8988T (cell line): ENCODE measurements at regions not wholly inside any gene's neighbourhood (a gene's known extent, or its start where the extent isn't known, plus 50 kb on each side); places are given as distances from the start of the nearest gene placed in this dataset.

ENCODE experiments used
- DNase-seq: peaks from one replicate; pipeline ENCODE4 v3.0.0; 2011

DNA sequence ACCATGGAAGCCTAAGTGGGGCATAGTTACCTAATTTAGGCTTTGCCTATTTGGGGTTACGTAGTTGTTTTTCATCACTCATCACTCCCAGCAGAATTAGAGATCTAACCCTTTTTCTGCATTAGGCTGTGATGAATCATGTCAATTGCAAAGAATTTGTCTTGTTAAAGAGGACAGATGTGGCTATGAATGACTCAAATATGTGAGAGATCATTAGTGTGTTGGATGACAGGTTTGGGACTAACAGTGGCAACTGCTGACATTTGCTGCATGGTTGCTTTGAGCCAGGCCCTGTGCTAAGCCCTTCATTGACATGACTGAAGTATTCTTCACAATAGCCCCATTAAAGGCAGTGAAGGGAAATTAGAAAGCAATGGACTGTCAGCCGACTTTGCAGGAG, 83.4 kb upstream of the BMPER start:
- no peak for DNase-seq

DNA sequence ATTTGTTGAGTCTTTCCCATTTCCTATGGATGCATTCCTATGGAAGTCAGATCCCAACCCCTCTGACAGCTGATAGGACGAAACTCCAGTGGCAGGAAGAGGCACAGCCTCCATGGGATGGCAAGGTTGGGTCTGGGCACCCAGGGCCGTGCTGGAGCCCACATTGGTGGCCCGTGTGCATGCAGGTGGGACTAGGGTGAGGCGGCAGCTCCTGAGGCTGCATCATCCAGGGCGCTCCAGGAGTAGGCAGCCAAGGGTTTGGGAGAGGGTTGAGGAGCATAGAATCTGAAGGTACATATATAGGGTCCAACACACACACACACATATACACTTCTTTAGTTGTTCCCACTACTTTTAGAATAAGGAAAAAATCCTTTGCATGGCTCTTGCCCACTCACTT, 81.4 kb upstream of the BMPER start:
- no peak for DNase-seq

DNA sequence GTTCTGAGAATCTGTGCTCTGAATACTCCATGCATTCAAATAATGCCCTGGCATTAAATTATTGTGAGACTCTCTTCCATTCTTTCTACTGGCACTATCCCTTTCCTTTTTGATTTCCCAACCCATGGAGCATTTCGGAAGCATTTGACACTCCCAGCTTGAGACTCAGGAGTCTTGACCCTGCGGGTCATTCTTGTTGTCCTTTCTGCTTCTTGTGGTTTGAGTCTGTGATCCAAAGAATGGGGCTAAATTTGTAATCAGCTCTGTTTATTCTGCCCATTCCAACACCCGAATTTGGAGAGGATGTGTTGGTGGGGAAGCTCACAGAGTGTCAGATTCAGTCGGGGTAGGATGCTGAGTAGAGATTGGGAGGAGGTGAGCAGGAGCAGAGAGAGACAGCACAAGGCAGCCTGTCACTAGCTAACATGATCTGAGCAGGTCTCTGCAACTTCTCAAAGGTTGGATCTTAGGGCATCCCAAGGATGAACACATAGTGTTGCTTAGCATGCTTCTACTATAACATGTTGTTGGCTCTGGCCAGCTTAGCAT, 80.4 kb upstream of the BMPER start:
- DNase-seq: no peak

DNA sequence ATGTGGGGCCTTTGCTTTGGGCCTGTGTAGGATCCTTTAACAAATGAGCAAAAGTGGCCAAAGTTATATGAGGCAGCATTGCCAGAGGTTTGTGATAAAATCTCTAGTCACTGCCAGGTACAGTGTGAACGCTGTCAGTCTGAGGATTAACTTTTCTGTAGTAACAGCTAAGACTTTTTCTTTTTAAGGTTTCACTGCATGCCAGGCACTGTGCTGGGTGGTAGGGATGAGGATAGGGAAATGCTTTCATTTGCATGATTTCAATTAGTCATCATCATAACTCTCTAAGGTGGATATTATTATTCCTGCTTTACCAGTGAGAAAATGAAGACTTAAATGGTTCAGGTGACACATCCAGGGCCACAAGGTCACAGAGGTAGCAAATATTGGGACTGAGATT, 79.7 kb upstream of the BMPER start:
- no peak for DNase-seq

DNA sequence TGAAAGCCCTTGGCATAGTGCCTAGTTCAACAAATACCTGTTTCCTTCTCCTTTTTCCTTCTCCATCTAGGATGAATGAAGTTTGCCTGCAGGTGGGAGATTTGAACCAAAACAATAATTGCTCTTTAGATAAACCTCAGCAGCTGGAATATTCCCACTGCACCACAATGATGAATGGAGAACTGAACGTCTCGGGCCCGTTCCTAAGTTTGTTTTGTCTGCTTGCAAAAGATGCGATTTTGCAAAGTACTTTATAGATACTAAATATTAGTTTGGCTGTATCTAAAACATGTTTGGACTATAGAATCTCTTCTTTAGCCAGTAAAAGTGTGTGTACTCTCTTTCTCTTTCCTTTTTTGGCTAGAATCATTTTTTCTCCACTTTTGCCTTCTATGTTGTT, 75.8 kb upstream of the BMPER start:
- no peak for DNase-seq

DNA sequence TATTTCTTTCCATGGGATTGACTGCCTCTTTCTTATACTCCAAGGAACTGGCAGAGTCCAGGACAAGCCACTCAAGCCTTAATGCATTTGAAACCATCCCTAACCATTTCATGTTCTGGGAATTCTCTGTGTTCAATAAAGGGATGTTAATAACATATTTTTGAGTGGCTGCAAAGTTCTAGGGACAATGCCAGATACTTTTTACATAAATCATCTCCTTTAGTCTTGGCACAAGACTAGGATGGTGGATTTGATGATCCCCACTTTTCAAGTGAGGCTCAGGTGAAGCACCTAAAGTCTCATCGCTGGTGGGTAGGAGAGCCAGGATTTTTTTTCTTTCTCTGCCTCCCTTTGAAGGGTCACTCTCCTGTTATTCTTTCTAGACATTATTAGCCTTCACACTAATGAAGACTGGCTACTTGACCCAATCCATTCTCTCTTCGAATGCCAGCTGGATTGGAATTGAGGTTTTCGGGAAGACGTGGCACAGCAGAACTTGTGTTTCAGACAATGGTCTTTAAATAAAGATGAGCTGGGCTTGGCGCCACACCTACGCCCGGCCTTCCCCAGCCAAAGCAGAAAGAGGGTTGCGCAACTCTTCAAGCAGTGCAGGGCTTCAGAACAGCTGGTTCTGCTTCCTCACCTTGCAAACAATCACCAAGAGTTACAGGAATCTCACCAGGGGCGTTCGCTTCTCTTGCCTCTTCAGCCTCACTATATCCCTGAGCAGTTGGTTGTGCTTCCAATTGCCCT, 73.8 kb upstream of the BMPER start:
- DNase-seq: no peak

DNA sequence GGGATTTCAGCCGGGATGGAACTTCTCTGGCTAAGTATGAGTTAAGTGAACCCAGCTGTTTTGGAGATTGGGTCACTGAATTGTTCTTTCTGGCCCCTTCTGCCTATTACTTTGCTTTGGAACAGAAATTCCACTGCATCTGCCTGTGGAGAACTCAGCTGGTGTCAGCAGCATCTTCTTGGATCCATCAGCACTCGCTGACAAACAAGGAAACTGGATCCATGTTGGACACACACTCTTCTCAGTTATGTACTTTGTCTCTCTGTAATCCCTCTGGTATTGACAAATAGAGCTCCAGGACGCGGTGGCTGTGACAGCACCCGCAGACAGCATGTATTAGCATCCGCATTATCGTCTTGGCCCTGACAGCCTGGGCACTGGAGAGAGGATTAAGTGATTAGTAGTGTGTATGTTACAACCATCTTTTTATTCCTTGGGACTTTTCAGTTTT, 73.0 kb upstream of the BMPER start:
- no peak for DNase-seq

DNA sequence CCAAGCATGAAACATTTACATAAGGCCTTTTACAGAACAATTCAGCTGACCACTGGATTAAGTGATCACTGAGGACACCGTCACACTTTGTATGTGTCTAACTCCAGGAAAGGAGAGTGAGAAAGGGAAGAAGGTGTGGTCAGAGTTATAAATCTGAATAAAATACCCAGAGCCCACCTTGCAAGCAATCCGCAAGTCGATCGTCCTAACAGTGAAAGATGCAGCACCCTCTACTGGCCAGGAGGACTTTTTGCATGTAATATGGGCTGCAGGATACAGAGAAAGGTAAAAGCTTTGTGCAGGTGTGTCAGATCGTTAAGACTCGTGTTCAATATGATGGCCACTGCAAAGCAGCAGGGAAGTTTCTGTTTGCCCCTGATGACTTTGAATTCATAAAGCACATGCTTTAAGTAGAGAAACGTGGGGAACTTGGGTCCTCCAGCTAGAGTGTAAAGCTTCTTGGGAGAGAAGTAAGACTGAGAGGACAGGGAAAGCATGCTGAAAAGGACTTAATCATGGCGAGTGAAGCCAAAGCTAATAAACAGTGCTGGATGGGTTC, 68.5 kb upstream of the BMPER start:
- no peak for DNase-seq

DNA sequence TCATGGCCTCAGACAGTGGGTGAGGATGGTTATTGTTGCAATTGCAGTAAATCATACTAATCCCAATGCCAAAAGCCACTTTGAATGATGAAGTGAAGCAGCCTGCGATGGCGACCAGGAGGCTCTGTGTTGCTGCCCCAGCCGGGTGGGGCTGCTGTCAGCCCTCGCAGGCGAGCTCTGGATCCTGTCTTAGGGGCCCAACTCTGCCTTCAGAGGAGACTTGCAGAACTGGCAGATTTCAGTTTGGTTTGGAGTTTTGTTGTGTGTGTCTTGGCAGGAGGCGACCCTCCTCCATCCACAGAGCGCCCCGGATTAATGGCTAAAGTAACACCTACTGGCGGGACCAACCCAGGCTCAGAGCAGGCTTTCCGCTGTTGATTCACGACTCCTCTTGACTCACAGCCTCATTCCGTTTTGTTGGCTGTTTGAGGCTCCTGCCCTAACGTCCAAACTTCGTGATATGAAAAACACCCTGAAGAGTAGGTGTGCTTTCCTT, 67.9 kb upstream of the BMPER start:
- no peak for DNase-seq

DNA sequence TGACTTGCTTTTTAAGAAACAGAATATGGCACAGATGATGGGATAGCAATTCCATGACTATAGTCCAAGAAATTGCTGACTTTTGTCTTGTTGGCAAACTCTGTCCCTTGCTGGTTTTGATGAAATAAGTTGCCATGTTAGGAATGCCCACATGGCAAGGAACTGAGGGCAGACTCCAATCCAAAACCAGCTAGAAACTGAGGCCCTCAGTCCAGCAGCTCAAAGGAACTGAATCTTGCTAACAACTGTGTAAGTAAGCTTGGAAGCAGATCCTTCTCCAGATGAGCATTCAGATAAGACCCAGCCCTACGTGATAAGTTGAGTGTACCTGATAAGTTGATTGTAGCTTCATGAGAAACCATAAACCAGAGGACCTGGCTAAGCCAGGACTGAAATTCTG, 64.3 kb upstream of the BMPER start:
- DNase-seq: no peak

DNA sequence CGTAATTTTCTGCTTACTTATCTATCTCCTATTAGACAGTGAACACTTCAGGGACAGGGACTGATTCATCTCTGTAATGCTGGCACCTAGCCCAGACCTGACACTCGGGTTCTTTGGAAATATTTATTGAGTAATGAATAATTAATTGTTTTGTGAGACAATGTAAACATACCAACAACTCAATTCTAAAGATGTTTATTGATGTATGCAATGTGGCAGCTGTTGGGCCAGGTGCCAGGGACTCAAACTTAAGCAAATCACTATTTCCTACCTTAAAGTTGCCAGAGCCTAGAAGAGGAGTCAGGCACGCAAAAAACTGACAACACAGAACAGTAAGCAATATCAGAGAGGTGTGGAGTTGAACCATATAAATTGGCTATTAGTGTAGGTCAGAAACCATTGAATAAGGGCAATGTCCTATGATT, 63.6 kb upstream of the BMPER start:
- DNase-seq: no peak

DNA sequence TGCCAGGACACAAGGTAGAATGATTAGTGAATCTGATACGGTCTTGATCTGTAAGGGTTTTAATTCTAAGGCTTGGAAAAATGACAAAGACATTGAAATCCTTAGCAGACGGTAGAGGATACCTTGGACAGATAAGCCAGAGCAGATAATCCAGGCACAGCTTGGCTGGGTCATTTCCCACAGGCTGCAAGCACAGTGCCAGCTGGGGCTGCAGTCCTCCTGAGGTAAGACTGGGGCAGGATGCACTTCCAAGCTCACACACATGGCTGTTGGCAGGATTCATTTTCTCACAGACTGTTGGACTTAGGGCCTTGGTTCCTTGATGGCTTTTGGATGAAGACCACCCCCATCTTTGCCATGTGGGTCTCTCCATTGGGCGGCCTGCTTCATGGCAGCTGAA, 63.2 kb upstream of the BMPER start:
- DNase-seq: no peak

DNA sequence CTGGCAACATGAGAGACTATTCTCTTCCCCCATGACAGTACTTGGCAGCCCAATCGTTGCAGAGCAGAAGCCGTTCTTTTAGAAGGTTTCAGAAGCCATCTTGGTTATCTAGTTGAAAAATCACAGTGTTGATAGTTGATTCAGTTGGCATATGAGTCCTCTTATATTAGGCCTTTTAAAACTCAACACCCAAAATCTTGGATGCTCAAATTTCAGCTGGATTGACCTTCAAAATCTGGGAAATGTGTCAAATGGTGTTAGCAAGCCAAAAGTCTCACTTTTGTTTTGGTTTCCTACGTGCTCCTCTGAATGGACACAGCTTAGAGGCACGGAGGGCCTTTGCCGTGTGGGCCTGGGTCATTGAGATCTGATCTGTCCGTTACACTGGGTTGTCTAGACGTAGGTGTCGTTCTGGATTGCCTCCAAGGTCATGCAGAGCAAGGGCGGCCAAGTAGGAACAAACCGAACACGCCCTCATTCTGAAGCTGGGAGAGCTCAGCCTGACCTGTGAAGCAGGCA, 59.3 kb upstream of the BMPER start:
- no peak for DNase-seq

DNA sequence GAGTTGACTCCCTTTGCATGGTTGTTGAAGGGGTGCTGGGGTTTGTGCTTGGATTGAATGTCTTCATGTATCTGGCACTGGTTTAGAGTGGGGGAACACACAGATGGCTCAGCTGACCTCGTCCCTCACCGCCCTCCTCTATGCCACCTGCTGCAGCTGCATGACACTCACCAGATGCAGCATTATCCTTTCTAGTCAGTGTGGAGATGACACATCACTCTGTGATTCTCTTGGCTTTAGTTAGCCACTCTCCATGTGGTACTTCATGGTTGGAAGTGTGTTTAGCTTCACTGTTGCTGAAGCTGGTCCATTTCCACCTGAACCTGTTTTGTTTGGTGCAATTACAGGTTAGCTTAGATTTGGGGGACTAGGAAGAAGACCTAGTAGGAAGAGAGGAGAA, 56.3 kb upstream of the BMPER start:
- no peak for DNase-seq

DNA sequence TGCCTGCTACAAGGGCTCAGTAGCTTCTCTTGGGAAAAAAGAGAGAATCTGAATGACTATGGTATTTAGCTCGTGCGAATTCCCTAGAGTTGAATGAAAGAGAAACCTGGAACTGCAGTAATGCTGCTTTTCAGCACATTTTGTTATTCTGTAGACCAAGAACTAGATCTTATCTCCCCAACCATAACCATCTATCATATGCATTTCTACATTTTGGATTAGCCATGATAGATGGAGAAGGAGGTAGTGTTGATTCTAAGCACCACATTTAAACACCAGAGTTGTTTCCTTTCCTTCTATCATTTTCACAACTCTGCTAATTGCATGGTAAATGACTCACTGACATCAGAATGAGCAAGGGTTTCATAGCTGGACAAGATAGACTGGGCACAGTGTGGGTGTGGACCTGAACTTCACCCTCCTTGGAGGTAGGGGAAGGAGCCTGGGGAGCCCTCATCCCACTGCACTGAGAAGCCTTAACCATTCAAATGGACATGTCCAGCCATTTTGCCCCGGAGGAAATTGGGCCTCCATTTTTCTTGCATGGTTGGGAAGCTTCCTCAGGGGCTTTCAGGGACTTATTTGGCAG, 55.3 kb upstream of the BMPER start:
- DNase-seq: no peak

DNA sequence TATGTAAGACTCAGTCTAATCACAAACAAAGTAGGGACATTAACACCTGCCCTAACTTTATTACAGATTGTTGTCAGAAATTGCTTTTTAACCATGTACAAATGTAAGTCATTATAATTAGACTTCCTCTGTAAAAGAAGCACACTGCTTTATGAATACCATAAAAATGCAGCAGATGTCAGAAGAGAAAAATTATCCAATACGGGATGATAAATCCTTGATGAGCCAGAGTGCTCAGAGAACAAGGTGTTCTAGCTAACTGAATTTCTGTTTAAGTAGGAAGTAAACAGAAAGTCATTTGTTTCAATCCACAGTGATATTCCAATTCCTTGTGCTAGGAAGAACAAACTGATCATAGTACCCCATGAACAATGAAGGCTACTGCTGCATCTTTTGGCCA, 54.6 kb upstream of the BMPER start:
- DNase-seq: no peak

DNA sequence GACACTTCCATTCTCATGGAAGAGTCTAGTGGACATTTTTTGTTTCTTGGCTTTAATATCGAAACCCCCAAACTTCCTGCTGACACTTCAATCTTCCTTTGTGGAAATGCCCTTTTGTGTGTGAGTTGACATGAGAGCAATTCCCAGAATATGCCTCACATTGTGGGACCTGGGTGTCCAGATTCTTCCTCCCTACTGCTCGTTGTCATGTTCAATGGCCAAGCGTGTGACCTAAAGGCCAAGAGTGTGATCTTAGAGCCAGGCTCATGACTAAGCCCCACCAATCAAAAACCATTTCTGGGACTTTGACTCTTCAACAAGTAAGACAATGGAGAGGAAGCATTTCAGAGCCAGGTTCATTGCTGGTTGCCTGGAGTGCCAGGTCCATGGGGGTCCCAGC, 52.5 kb upstream of the BMPER start:
- DNase-seq: no peak

DNA sequence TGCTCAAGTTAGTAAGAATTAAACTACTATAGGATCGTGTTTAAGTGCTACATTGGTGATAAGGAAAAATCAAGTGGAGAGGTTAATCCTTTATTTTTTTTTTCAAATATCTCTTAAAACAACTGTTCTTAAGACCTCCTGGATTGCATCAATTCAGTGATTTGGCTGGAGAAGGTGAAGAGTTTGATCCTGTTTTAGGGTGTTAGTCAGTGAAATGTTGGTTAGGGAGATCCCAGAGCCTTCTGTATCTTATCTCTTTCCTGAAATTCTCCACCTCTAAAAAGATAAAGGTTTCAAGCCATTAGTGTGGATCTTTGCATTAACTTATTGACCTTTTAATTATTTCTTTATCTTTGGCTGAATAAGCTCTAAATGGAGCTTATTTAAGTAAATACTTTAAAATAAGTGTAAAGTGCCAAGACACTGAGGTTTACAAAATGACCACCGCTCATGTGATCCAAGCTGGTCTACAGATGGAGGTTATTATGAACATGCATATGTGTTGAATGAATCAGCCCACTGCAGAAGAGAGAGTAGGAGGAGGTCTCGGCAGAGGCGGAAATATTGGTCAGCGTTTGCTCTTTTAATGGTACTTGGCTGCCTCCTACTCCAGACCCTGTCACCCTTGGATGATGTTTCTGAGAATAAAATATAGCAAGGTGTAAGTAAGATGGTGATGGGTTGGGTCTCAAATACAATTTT, 51.8 kb upstream of the BMPER start:
- DNase-seq: no peak

DNA sequence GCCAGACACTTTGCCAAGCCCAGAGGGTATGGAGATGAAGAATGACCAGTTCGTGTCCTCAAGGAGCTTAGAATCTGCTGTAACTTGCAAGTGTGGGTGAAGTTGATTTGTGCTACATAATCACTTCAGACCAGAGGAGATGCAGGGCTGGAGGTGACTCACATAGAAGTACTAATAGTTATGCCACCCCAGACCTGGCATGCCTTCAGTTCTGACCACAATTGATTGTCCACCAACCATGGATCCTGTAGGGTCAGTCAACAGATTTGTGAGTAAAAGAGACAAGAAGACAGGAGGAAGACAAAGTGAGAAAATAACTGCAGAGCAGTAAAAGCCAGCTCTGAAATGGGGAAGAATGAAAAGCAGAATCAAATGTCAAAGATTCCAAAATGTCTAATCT, 51.2 kb upstream of the BMPER start:
- no peak for DNase-seq

DNA sequence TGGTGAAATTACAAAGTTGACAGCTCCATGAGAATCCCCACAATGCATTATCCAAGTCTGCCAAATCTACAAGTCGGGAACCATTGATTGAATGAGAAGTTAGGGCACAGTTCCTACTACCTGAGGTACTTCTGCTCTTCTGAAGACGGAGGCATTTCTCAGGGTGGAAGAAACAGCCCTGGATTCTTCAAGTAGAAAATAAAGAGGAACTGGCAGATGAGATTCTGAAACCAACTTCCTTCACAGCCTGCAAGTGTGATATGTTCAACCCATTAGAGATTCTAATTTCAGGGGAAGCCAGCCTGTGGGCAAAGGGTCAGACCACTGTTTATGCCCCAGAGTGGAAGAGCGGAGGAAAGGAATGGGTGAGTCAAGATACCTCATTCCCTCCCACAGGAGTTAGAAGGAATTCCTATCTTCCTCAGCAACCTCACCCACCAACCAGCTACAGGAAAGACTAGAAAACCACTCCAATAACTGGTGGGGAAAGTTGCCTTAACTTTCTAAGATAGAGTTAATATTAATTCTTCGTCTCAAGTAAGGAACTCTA, 50.5 kb upstream of the BMPER start:
- no peak for DNase-seq
